ENCODE measurements at regions not wholly inside any gene's neighbourhood (a gene's known extent, or its start where the extent isn't known, plus 50 kb on each side); places are given as distances from the start of the nearest gene placed in this dataset.
"Not testable (repeated sequence)": the region's sequence is repeated elsewhere in the genome, so short reads cannot be mapped to it uniquely, and the experiment has no call there.

DNA sequence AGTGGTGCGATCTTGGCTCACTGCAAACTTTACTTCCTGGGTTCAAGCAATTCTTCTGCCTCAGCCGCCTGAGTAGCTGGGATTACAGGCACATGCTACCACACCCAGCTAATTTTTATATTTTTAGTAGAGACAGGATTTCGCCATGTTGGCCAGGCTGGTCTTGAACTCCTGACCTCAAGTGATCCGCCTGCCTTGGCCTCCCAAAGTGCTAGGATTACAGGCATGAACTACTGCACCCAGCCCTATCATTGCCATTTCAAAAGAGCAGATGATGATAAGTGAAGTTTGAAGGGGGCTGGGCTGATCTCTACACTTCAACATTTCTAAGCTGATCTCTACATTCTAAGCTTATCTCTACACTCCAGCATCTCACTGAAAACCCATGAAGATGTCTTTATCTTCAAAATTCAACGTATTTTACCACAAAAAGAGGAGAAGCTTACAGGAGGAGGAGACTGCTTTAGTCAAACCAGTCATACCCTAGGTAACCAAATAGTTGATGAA lies 94.4 kb upstream of the BARHL2 start:
- H3K36me3 ChIP-seq (ENCODE audit: low read depth, low read length); H3K79me2 ChIP-seq (ENCODE audit: low read length); H3K27ac ChIP-seq (ENCODE audit: low read length); H2AFZ ChIP-seq (ENCODE audit: low read length); ATAC-seq; H3K4me3 ChIP-seq (ENCODE audit: low read length); H3F3A ChIP-seq (ENCODE audit: low read length, unreplicated experiment); H3K9ac ChIP-seq (ENCODE audit: low read length); H3K9me2 ChIP-seq (replicated peaks; ENCODE audit: low read length); BruUV-seq (replicated peaks); H3K4me1 ChIP-seq (ENCODE audit: insufficient read depth, low read length); DNase-seq; H3K9me3 ChIP-seq (ENCODE audit: low read length); H4K20me1 ChIP-seq (ENCODE audit: low read length); H3K4me2 ChIP-seq (ENCODE audit: low read length); intact Hi-C loops (cut with micrococcal nuclease); CTCF ChIA-PET: not testable (repeated sequence)
- POLR2A ChIA-PET (ENCODE audit: unreplicated experiment), result interaction anchor here (0.6 kb wide), 1 partner anchor 15 kb away, joined by 4 read pairs; no protein-coding TSS in a partner anchor
- H3K27me3 ChIP-seq (ENCODE audit: low read length), result peaks cover 54% of the 10 kb centered on the region

DNA sequence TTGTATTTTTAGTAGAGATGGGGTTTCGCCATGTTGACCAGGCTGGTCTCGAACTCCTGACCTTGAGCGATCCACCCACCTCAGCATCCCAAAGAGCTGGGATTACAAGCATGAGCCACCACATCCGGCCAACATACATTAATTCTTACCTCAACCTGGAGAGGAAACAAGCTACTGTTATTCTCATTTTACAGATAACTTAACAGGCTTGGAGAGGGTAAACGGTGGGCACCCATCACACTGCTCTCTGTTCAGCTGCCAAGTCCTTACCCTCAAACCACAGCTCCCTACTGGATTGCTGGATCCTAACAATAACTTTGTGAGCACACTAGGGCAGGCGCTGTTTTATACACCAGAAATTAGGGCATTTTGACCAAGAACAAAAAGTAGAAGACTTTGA lies 93.6 kb upstream of the BARHL2 start:
- no peaks in the 10 kb centered on the region for H3K36me3 ChIP-seq (ENCODE audit: low read depth, low read length)
- H3K79me2 ChIP-seq (ENCODE audit: low read length), result no peaks in the 10 kb centered on the region
- no peaks in the 10 kb centered on the region for H3K9me3 ChIP-seq (ENCODE audit: low read length)
- H3F3A ChIP-seq (ENCODE audit: low read length, unreplicated experiment), result no peaks in the 10 kb centered on the region
- H3K9me2 ChIP-seq (replicated peaks; ENCODE audit: low read length), result no peaks in the 10 kb centered on the region
- ATAC-seq, result no peak
- H3K4me2 ChIP-seq (ENCODE audit: low read length), result no peak overlapping the region
- no peak overlapping the region for H3K4me3 ChIP-seq (ENCODE audit: low read length)
- peaks cover 54% of the 10 kb centered on the region for H3K27me3 ChIP-seq (ENCODE audit: low read length)
- no peak for DNase-seq
- POLR2A ChIA-PET (ENCODE audit: unreplicated experiment), result no interaction called here
- intact Hi-C loops (cut with micrococcal nuclease), result no loop called here
- H3K4me1 ChIP-seq (ENCODE audit: insufficient read depth, low read length), result no peaks in the 10 kb centered on the region
- no TSS peak for BruUV-seq (replicated peaks)
- CTCF ChIA-PET, result no interaction called here
- no peaks in the 10 kb centered on the region for H4K20me1 ChIP-seq (ENCODE audit: low read length)
- TF ChIP-seq EZH2 (IDR thresholded peaks at IDR 0.05; ENCODE audit: low read length, unreplicated experiment) (no peak), EZH2phosphoT487 (IDR thresholded peaks at IDR 0.05; ENCODE audit: borderline replicate concordance, low read length) (no peak)
- TF ChIP-seq, protein P1, sequence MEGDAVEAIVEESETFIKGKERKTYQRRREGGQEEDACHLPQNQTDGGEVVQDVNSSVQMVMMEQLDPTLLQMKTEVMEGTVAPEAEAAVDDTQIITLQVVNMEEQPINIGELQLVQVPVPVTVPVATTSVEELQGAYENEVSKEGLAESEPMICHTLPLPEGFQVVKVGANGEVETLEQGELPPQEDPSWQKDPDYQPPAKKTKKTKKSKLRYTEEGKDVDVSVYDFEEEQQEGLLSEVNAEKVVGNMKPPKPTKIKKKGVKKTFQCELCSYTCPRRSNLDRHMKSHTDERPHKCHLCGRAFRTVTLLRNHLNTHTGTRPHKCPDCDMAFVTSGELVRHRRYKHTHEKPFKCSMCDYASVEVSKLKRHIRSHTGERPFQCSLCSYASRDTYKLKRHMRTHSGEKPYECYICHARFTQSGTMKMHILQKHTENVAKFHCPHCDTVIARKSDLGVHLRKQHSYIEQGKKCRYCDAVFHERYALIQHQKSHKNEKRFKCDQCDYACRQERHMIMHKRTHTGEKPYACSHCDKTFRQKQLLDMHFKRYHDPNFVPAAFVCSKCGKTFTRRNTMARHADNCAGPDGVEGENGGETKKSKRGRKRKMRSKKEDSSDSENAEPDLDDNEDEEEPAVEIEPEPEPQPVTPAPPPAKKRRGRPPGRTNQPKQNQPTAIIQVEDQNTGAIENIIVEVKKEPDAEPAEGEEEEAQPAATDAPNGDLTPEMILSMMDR (conservative IDR thresholded peaks at IDR 0.05; ENCODE audit: low read depth, low read length), result no peak
- H3K27ac ChIP-seq (ENCODE audit: low read length), result no peak overlapping the region
- H2AFZ ChIP-seq (ENCODE audit: low read length), result no peak overlapping the region
- H3K9ac ChIP-seq (ENCODE audit: low read length), result no peak overlapping the region

DNA sequence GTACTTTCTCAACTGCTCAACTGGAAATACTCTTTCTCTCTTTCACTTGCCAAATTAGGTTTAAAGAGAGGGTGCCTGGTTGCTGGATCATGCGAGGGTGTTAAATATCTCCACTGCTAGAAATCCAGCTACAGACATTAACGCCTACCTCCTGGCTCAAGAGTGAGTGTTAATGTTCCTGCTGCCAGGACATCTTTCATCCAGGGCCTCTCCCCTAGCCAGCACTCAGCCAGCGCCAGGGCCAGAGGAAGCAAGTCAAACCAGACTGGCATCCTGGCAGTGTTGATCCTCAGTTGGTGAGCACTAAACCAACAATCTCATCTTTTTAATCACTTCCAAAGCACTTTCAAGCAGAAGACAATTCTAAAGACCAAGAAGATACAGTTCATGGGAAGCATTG lies 92.9 kb upstream of the BARHL2 start:
- Histone ChIP-seq H3K79me2 (ENCODE audit: low read length) (no peaks in the 10 kb centered on the region), H3K4me3 (ENCODE audit: low read length) (no peak overlapping the region), H3K4me2 (ENCODE audit: low read length) (no peak overlapping the region), H2AFZ (ENCODE audit: low read length) (no peak overlapping the region), H3K27me3 (ENCODE audit: low read length) (peaks cover 54% of the 10 kb centered on the region), H3K9me2 (replicated peaks; ENCODE audit: low read length) (no peaks in the 10 kb centered on the region), H3K4me1 (ENCODE audit: insufficient read depth, low read length) (no peaks in the 10 kb centered on the region), H3K9me3 (ENCODE audit: low read length) (no peaks in the 10 kb centered on the region), H3K27ac (ENCODE audit: low read length) (no peak overlapping the region), H3K36me3 (ENCODE audit: low read depth, low read length) (no peaks in the 10 kb centered on the region), H4K20me1 (ENCODE audit: low read length) (no peaks in the 10 kb centered on the region), H3K9ac (ENCODE audit: low read length) (no peak overlapping the region), H3F3A (ENCODE audit: low read length, unreplicated experiment) (no peaks in the 10 kb centered on the region)
- TF ChIP-seq EZH2phosphoT487 (IDR thresholded peaks at IDR 0.05; ENCODE audit: borderline replicate concordance, low read length) (no peak), EZH2 (IDR thresholded peaks at IDR 0.05; ENCODE audit: low read length, unreplicated experiment) (no peak)
- TF ChIP-seq, protein P1 (conservative IDR thresholded peaks at IDR 0.05; ENCODE audit: low read depth, low read length), result no peak
- ChIA-PET POLR2A (ENCODE audit: unreplicated experiment) (no interaction called here), CTCF (no interaction called here)
- DNase-seq (no peak), ATAC-seq (no peak)
- no TSS peak for BruUV-seq (replicated peaks)
- intact Hi-C loops (cut with micrococcal nuclease), result no loop called here
